Panc1 (cell line): ENCODE measurements at regions not wholly inside any gene's neighbourhood (a gene's known extent, or its start where the extent isn't known, plus 50 kb on each side); places are given as distances from the start of the nearest gene placed in this dataset.

Experiments
- ATAC-seq: fragments of 200-7000 bp; cut with Tn5 transposase; 2 replicates; pipeline ENCODE4 v1.9.1; 2020; ENCODE audit warnings: mild to moderate bottlenecking, moderate library complexity
- BruUV-seq: library from RNA; stranded (reverse); fragments of 400-500 nt; replicated peaks from 2 replicates; lab custom pipeline; 2021; lab: Mats Ljungman, UMichigan
- CTCF ChIA-PET: fragments of 300-600 bp; sonication (Branson Sonifier 250); formaldehyde crosslinking; loops from one replicate; lab custom pipeline; 2022; ENCODE audit warnings: antibody characterized with exemption; lab: Charles Lee
- POLR2A ChIA-PET: fragments of 300-600 bp; sonication (Branson Sonifier 250); formaldehyde crosslinking; loops from one replicate; lab custom pipeline; 2022; ENCODE audit warnings: antibody characterized with exemption; lab: Charles Lee
- DNase-seq: peaks from one replicate; pipeline ENCODE4 v3.0.0-alpha.2; 2010; ENCODE audit warnings: low read depth, low spot score
- H3K27ac ChIP-seq: 2 replicates; pipeline ENCODE4 v1.5.1; 2011; ENCODE audit warnings: mild to moderate bottlenecking, low read length, inconsistent platforms
- H3K27me3 ChIP-seq: fragments of 200-500 bp; sonication (Bioruptor generic); 2 replicates; pipeline ENCODE4 v1.6.0; 2014; ENCODE audit warnings: low read length, inconsistent platforms; ENCODE audit not compliant: control insufficient read depth, insufficient read depth
- H3K36me3 ChIP-seq: fragments of 200-500 bp; sonication (Bioruptor generic); 2 replicates; pipeline ENCODE4 v1.5.1; 2014; ENCODE audit warnings: inconsistent platforms, mild to moderate bottlenecking, low read length, moderate library complexity; ENCODE audit not compliant: control insufficient read depth, insufficient read depth
- H3K4me1 ChIP-seq: 2 replicates; pipeline ENCODE4 v1.5.1; 2011; ENCODE audit warnings: inconsistent platforms, mild to moderate bottlenecking, low read length, moderate library complexity; ENCODE audit not compliant: control insufficient read depth, insufficient read depth
- H3K4me3 ChIP-seq, 2 experiments: 2 replicates each; pipeline ENCODE4 v1.5.1; 2011 to 2012; ENCODE audit warnings: low read depth in 2 of 2, low read length in 2 of 2, mild to moderate bottlenecking in 2 of 2, inconsistent platforms in 1 of 2, moderate library complexity in 1 of 2
- H3K9me3 ChIP-seq: fragments of 200-500 bp; sonication (Bioruptor generic); 2 replicates; pipeline ENCODE4 v1.5.1; 2014; ENCODE audit warnings: low read depth, mild to moderate bottlenecking, inconsistent platforms, low read length, moderate library complexity; ENCODE audit not compliant: control insufficient read depth, insufficient read depth
- CTCF ChIP-seq: fragments of 450-650 bp; IDR thresholded peaks from 2 replicates; pipeline ENCODE4 v1.5.1; 2017; ENCODE audit warnings: mild to moderate bottlenecking
- POLR2AphosphoS5 ChIP-seq: IDR thresholded peaks from 2 replicates; pipeline ENCODE4 v1.6.1; 2012; ENCODE audit warnings: mild to moderate bottlenecking, low read depth, low read length, moderate library complexity
- SIN3A ChIP-seq: IDR thresholded peaks from 2 replicates; pipeline ENCODE4 v1.6.1; 2012; ENCODE audit warnings: low read depth, mild to moderate bottlenecking, low read length, moderate library complexity, borderline replicate concordance; ENCODE audit not compliant: insufficient read depth
- TCF7L2 ChIP-seq: IDR thresholded peaks from 2 replicates; pipeline ENCODE4 v1.6.1; 2011; ENCODE audit warnings: mild to moderate bottlenecking, low read depth, low read length, inconsistent platforms
- in situ Hi-C: cut with HindIII; loops from 2 replicates; pipeline ENCODE4 v1.10.0; 2016; ENCODE audit warnings: low sequenced_read_pairs, low pct_unique_long_range_greater_than_20kb
- intact Hi-C: fragments of 100-400 bp; cut with micrococcal nuclease; formaldehyde crosslinking; loops from one replicate; pipeline ENCODE4 v1.10.0; 2022; ENCODE audit not compliant: unreplicated experiment
- TF ChIP-seq, protein P1 (sequence below), 2 experiments: IDR thresholded peaks; 2 replicates each; pipeline ENCODE4 v1.6.1; 2011 to 2012; ENCODE audit warnings: low read depth in 2 of 2, control low read depth in 1 of 2, low read length in 1 of 2, mild to moderate bottlenecking in 1 of 2, moderate library complexity in 1 of 2; ENCODE audit not compliant: insufficient read depth in 1 of 2

GRCh38 chr13:40338217-40338616, 328.2 kb downstream of the FOXO1 start:
- H3K4me1 ChIP-seq = no peaks in the 10 kb centered on the region
- no peak for DNase-seq
- CTCF ChIA-PET = no interaction called here
- no peak for ATAC-seq
- no peak overlapping the region for H3K27ac ChIP-seq
- no peaks in the 10 kb centered on the region; the same call in 1 of the 2 replicates for H3K27me3 ChIP-seq
- intact Hi-C loops = no loop called here
- in situ Hi-C loops = no loop called here
- H3K36me3 ChIP-seq = no peaks in the 10 kb centered on the region
- no peak overlapping the region for H3K4me3 ChIP-seq
- POLR2A ChIA-PET = no interaction called here
- no TSS peak for BruUV-seq
- TF ChIP-seq SIN3A = no peak
- no peak for TF ChIP-seq TCF7L2
- TF ChIP-seq, protein P1, sequence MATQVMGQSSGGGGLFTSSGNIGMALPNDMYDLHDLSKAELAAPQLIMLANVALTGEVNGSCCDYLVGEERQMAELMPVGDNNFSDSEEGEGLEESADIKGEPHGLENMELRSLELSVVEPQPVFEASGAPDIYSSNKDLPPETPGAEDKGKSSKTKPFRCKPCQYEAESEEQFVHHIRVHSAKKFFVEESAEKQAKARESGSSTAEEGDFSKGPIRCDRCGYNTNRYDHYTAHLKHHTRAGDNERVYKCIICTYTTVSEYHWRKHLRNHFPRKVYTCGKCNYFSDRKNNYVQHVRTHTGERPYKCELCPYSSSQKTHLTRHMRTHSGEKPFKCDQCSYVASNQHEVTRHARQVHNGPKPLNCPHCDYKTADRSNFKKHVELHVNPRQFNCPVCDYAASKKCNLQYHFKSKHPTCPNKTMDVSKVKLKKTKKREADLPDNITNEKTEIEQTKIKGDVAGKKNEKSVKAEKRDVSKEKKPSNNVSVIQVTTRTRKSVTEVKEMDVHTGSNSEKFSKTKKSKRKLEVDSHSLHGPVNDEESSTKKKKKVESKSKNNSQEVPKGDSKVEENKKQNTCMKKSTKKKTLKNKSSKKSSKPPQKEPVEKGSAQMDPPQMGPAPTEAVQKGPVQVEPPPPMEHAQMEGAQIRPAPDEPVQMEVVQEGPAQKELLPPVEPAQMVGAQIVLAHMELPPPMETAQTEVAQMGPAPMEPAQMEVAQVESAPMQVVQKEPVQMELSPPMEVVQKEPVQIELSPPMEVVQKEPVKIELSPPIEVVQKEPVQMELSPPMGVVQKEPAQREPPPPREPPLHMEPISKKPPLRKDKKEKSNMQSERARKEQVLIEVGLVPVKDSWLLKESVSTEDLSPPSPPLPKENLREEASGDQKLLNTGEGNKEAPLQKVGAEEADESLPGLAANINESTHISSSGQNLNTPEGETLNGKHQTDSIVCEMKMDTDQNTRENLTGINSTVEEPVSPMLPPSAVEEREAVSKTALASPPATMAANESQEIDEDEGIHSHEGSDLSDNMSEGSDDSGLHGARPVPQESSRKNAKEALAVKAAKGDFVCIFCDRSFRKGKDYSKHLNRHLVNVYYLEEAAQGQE (IDR thresholded peaks at IDR 0.05; ENCODE audit: insufficient read depth in 1 of 2, low read depth in 2 of 2, low read length in 1 of 2) = no peak
- no peak for TF ChIP-seq CTCF
- TF ChIP-seq POLR2AphosphoS5 = no peak
- H3K9me3 ChIP-seq = no peaks in the 10 kb centered on the region

- intact Hi-C loops = no loop called here
- ChIA-PET POLR2A (no interaction called here), CTCF (no interaction called here)
- Histone ChIP-seq H3K4me3 (no peak overlapping the region), H3K27ac (no peak overlapping the region), H3K36me3 (no peaks in the 10 kb centered on the region), H3K9me3 (no peaks in the 10 kb centered on the region), H3K4me1 (no peaks in the 10 kb centered on the region), H3K27me3 (no peaks in the 10 kb centered on the region; the same call in 1 of the 2 replicates)
- BruUV-seq = no TSS peak
- no peak for ATAC-seq
- in situ Hi-C loops = no loop called here
- no peak for DNase-seq
- TF ChIP-seq TCF7L2 (no peak), SIN3A (no peak), POLR2AphosphoS5 (no peak), CTCF (no peak; the same call in 1 of the 2 replicates)
- TF ChIP-seq, protein P1 (IDR thresholded peaks at IDR 0.05; ENCODE audit: insufficient read depth in 1 of 2, low read depth in 2 of 2, low read length in 1 of 2) = no peak
Measured at GRCh38 chr13:40340368-40341095, 325.9 kb downstream of the FOXO1 start.
